ENCODE measurements at regions not wholly inside any gene's neighbourhood (a gene's known extent, or its start where the extent isn't known, plus 50 kb on each side); places are given as distances from the start of the nearest gene placed in this dataset.

DNA sequence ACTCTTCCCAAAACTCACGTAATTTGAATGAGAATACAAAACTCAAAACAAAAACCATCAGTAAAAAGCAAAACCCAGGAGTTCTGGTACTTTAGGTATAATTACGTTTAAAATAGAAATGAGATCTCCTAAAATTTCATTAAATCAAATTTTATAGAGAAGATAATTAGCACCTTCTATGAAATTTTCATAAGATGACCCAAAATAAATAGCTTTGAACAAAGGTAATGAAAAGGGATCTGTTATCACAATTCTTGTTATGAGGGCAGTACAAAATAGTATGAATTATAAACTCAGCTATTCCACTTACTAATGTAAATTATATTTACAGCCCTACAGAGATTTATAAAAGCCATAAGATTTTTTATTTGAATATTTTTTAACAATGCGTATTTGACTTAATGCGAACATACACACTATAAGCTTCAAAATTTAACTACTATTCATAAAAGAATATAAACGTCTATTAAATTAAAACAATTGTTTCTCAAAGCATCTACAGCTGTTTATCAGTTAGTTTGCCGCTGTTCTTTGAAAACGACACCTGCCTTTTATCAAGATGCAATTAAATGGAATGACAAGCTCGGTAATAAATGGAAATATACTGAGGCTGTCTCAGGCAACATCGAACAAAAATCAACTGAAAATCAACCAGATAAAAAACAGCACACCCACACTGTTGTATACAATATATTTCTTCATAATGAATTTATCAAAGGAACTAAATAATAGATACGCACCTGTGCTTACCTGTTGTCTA, 63.8 kb downstream of the KCNRG start:
- TF ChIP-seq GATA2 (IDR thresholded peaks at IDR 0.05; ENCODE audit: low read depth, low read length) (no peak), GATA3 (IDR thresholded peaks at IDR 0.05; ENCODE audit: low read depth, low read length) (no peak)

Measured in SH-SY5Y (cell line).